Glutamatergic neuron (in vitro differentiated cells): ENCODE measurements at regions not wholly inside any gene's neighbourhood (a gene's known extent, or its start where the extent isn't known, plus 50 kb on each side); places are given as distances from the start of the nearest gene placed in this dataset.

Experiments
- DNase-seq: peaks from one replicate; pipeline ENCODE4 v3.0.0; 2022
- H3K27ac Mint-ChIP-seq: one replicate; pipeline ENCODE4 v1.8.0; 2020; ENCODE audit warnings: mild to moderate bottlenecking, mixed read lengths, inconsistent platforms; ENCODE audit not compliant: unreplicated experiment
- H3K27me3 Mint-ChIP-seq: one replicate; pipeline ENCODE4 v1.8.0; 2020; ENCODE audit warnings: mild to moderate bottlenecking, moderate library complexity, mixed read lengths, inconsistent platforms; ENCODE audit not compliant: unreplicated experiment
- H3K36me3 Mint-ChIP-seq: one replicate; pipeline ENCODE4 v1.8.0; 2020; ENCODE audit warnings: mild to moderate bottlenecking, mixed read lengths, inconsistent platforms; ENCODE audit not compliant: unreplicated experiment
- H3K4me1 Mint-ChIP-seq: one replicate; pipeline ENCODE4 v1.8.0; 2020; ENCODE audit warnings: mild to moderate bottlenecking, low read depth, mixed read lengths, inconsistent platforms; ENCODE audit not compliant: unreplicated experiment
- H3K4me3 Mint-ChIP-seq: one replicate; pipeline ENCODE4 v1.8.0; 2020; ENCODE audit warnings: mild to moderate bottlenecking, mixed read lengths, inconsistent platforms; ENCODE audit not compliant: unreplicated experiment
- H3K9me3 Mint-ChIP-seq: one replicate; pipeline ENCODE4 v1.8.0; 2020; ENCODE audit warnings: mild to moderate bottlenecking, moderate library complexity, mixed read lengths, inconsistent platforms; ENCODE audit not compliant: unreplicated experiment
- CTCF ChIP-seq: fragments of 200-600 bp; sonication (generic); IDR thresholded peaks from one replicate; pipeline ENCODE4 v1.5.0; 2021; ENCODE audit not compliant: partially characterized antibody, unreplicated experiment

- Mint-ChIP-seq H3K27ac (no peak overlapping the region), H3K36me3 (no peaks in the 10 kb centered on the region)
- no peak for DNase-seq
Measured at GRCh38 chr18:61955644-61956043, 62.8 kb upstream of the RNF152 start.

GRCh38 chr18:61954096-61954746, 61.4 kb upstream of the RNF152 start:
- TF ChIP-seq CTCF, result no peak
- Mint-ChIP-seq H3K27me3 (peaks cover 6% of the 10 kb centered on the region), H3K27ac (no peak overlapping the region), H3K9me3 (no peaks in the 10 kb centered on the region), H3K4me1 (no peaks in the 10 kb centered on the region), H3K4me3 (no peak overlapping the region), H3K36me3 (no peaks in the 10 kb centered on the region)
- DNase-seq, result no peak

More at GRCh38 chr18:61955644-61956043, 62.8 kb upstream of the RNF152 start:
- Mint-ChIP-seq H3K9me3 (no peaks in the 10 kb centered on the region), H3K4me3 (no peak overlapping the region), H3K27me3 (peaks cover 3% of the 10 kb centered on the region), H3K4me1 (no peaks in the 10 kb centered on the region)
- TF ChIP-seq CTCF, result no peak

GRCh38 chr18:61953641-61954040, 60.8 kb upstream of the RNF152 start:
- Mint-ChIP-seq H3K27me3 (peaks cover 6% of the 10 kb centered on the region), H3K27ac (no peak overlapping the region), H3K9me3 (no peaks in the 10 kb centered on the region), H3K4me3 (no peak overlapping the region), H3K36me3 (no peaks in the 10 kb centered on the region), H3K4me1 (no peaks in the 10 kb centered on the region)
- TF ChIP-seq CTCF, result no peak
- DNase-seq, result no peak

GRCh38 chr18:61953161-61953560, 60.4 kb upstream of the RNF152 start:
- H3K27ac Mint-ChIP-seq, result no peak overlapping the region
- H3K27me3 Mint-ChIP-seq, result peaks cover 6% of the 10 kb centered on the region
- no peaks in the 10 kb centered on the region for H3K9me3 Mint-ChIP-seq
- no peak for DNase-seq
- no peak for TF ChIP-seq CTCF
- H3K36me3 Mint-ChIP-seq, result no peaks in the 10 kb centered on the region
- H3K4me3 Mint-ChIP-seq, result no peak overlapping the region
- no peaks in the 10 kb centered on the region for H3K4me1 Mint-ChIP-seq

- Mint-ChIP-seq H3K27ac (no peak overlapping the region), H3K27me3 (peaks cover 4% of the 10 kb centered on the region)
- no peak for TF ChIP-seq CTCF
Measured at GRCh38 chr18:61951396-61951795, 58.6 kb upstream of the RNF152 start.

More at GRCh38 chr18:61951396-61951795, 58.6 kb upstream of the RNF152 start:
- Mint-ChIP-seq H3K4me3 (no peak overlapping the region), H3K36me3 (no peaks in the 10 kb centered on the region), H3K9me3 (no peaks in the 10 kb centered on the region), H3K4me1 (no peaks in the 10 kb centered on the region)
- no peak for DNase-seq
